Neural cell (in vitro differentiated cells): ENCODE measurements at regions not wholly inside any gene's neighbourhood (a gene's known extent, or its start where the extent isn't known, plus 50 kb on each side); places are given as distances from the start of the nearest gene placed in this dataset.

ENCODE experiments used
- H2AFZ ChIP-seq: fragments of 200-600, 300-800 bp; sonication (generic), shearing (Covaris generic); 2 replicates; pipeline ENCODE4 v1.6.0; 2014; ENCODE audit warnings: low read depth, mild to moderate bottlenecking, antibody characterized with exemption, low read length, moderate library complexity
- H3F3A ChIP-seq: fragments of 200-600 bp; shearing (Covaris generic); 2 replicates; pipeline ENCODE4 v1.6.1; 2016; ENCODE audit warnings: mild to moderate bottlenecking, moderate library complexity, mixed read lengths, antibody characterized with exemption, low read length; ENCODE audit not compliant: insufficient read depth, poor library complexity, severe bottlenecking
- H3K27ac ChIP-seq: fragments of 200-600, 300-800 bp; sonication (generic), shearing (Covaris generic); 2 replicates; pipeline ENCODE4 v1.5.1; 2014; ENCODE audit warnings: mild to moderate bottlenecking, low read length, moderate library complexity
- H3K27me3 ChIP-seq: fragments of 300-800, 200-600 bp; sonication (generic), shearing (Covaris generic); 2 replicates; pipeline ENCODE4 v1.6.0; 2014; ENCODE audit warnings: mild to moderate bottlenecking, low read depth, low read length, moderate library complexity; ENCODE audit not compliant: insufficient read depth
- H3K36me3 ChIP-seq: fragments of 300-800, 200-600 bp; sonication (generic), shearing (Covaris generic); 2 replicates; pipeline ENCODE4 v1.5.1; 2014; ENCODE audit warnings: mild to moderate bottlenecking, antibody characterized with exemption, low read length, moderate library complexity; ENCODE audit not compliant: insufficient read depth
- H3K4me2 ChIP-seq: fragments of 300-800, 200-600 bp; sonication (generic), shearing (Covaris generic); 2 replicates; pipeline ENCODE4 v1.6.0; 2014; ENCODE audit warnings: mild to moderate bottlenecking, low read length
- H3K4me3 ChIP-seq: fragments of 300-800, 200-600 bp; sonication (generic), shearing (Covaris generic); 2 replicates; pipeline ENCODE4 v1.5.1; 2014; ENCODE audit warnings: mild to moderate bottlenecking, low read length, moderate library complexity
- H3K79me2 ChIP-seq: fragments of 200-600 bp; shearing (Covaris generic); replicated peaks from 2 replicates; pipeline ENCODE4 v1.6.0; 2014; ENCODE audit warnings: mild to moderate bottlenecking, low read length, moderate library complexity; ENCODE audit not compliant: insufficient read depth
- H3K9ac ChIP-seq: fragments of 300-800, 200-600 bp; sonication (generic), shearing (Covaris generic); 2 replicates; pipeline ENCODE4 v1.6.1; 2016; ENCODE audit warnings: mild to moderate bottlenecking, low read length, mixed read lengths
- H3K9me2 ChIP-seq: fragments of 200-600 bp; shearing (Covaris generic); 2 replicates; pipeline ENCODE4 v1.6.1; 2016; ENCODE audit warnings: mild to moderate bottlenecking, low read length, mixed read lengths; ENCODE audit not compliant: insufficient read depth
- H3K9me3 ChIP-seq: fragments of 200-600, 300-800 bp; sonication (generic), shearing (Covaris generic); 2 replicates; pipeline ENCODE4 v1.6.1; 2016; ENCODE audit warnings: mild to moderate bottlenecking, mixed run types, low read length, moderate library complexity, mixed read lengths
- H4K20me1 ChIP-seq: fragments of 200-600 bp; shearing (Covaris generic); 2 replicates; pipeline ENCODE4 v1.6.1; 2016; ENCODE audit warnings: mild to moderate bottlenecking, mixed run types; ENCODE audit not compliant: insufficient read depth
- CTCF ChIP-seq: fragments of 450-650 bp; IDR thresholded peaks from 2 replicates; pipeline ENCODE4 v1.5.1; 2014; ENCODE audit warnings: antibody characterized with exemption, mild to moderate bottlenecking, moderate library complexity; ENCODE audit not compliant: poor library complexity, severe bottlenecking
- EP300 ChIP-seq: fragments of 450-650 bp; conservative IDR thresholded peaks from 2 replicates; pipeline ENCODE4 v1.6.1; 2014; ENCODE audit warnings: antibody characterized with exemption, mild to moderate bottlenecking, moderate library complexity; ENCODE audit not compliant: poor library complexity, severe bottlenecking
- EZH2 ChIP-seq: fragments of 200-600, 300-800 bp; shearing (Covaris generic), sonication (generic); IDR thresholded peaks from 2 replicates; pipeline ENCODE4 v1.6.1; 2014; ENCODE audit warnings: antibody characterized with exemption, low read length, borderline replicate concordance, mild to moderate bottlenecking; ENCODE audit not compliant: insufficient read depth, poor library complexity, severe bottlenecking
- MXI1 ChIP-seq: fragments of 450-650 bp; conservative IDR thresholded peaks from 2 replicates; pipeline ENCODE4 v1.6.1; 2014; ENCODE audit warnings: antibody characterized with exemption, mild to moderate bottlenecking; ENCODE audit not compliant: poor library complexity, severe bottlenecking
- POLR2AphosphoS5 ChIP-seq: IDR thresholded peaks from 2 replicates; pipeline ENCODE4 v1.6.1; 2012
- RAD21 ChIP-seq: fragments of 450-650 bp; conservative IDR thresholded peaks from 2 replicates; pipeline ENCODE4 v1.6.1; 2014; ENCODE audit warnings: antibody characterized with exemption, mild to moderate bottlenecking, moderate library complexity
- SMC3 ChIP-seq: fragments of 450-650 bp; conservative IDR thresholded peaks from 2 replicates; pipeline ENCODE4 v1.6.1; 2014; ENCODE audit warnings: antibody characterized with exemption, mild to moderate bottlenecking, moderate library complexity; ENCODE audit not compliant: poor library complexity
- TAF1 ChIP-seq: IDR thresholded peaks from 2 replicates; pipeline ENCODE4 v1.6.1; 2012; ENCODE audit warnings: low read depth
- TF ChIP-seq, protein P1 (sequence below): IDR thresholded peaks from 2 replicates; pipeline ENCODE4 v1.6.1; 2012; ENCODE audit warnings: borderline replicate concordance

- no peak for TF ChIP-seq EZH2
- no peak for TF ChIP-seq RAD21
- TF ChIP-seq, protein P1, sequence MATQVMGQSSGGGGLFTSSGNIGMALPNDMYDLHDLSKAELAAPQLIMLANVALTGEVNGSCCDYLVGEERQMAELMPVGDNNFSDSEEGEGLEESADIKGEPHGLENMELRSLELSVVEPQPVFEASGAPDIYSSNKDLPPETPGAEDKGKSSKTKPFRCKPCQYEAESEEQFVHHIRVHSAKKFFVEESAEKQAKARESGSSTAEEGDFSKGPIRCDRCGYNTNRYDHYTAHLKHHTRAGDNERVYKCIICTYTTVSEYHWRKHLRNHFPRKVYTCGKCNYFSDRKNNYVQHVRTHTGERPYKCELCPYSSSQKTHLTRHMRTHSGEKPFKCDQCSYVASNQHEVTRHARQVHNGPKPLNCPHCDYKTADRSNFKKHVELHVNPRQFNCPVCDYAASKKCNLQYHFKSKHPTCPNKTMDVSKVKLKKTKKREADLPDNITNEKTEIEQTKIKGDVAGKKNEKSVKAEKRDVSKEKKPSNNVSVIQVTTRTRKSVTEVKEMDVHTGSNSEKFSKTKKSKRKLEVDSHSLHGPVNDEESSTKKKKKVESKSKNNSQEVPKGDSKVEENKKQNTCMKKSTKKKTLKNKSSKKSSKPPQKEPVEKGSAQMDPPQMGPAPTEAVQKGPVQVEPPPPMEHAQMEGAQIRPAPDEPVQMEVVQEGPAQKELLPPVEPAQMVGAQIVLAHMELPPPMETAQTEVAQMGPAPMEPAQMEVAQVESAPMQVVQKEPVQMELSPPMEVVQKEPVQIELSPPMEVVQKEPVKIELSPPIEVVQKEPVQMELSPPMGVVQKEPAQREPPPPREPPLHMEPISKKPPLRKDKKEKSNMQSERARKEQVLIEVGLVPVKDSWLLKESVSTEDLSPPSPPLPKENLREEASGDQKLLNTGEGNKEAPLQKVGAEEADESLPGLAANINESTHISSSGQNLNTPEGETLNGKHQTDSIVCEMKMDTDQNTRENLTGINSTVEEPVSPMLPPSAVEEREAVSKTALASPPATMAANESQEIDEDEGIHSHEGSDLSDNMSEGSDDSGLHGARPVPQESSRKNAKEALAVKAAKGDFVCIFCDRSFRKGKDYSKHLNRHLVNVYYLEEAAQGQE: no peak
- no peak for TF ChIP-seq SMC3
- TF ChIP-seq TAF1: no peak
- no peak for TF ChIP-seq EP300
- no peak for TF ChIP-seq POLR2AphosphoS5
- TF ChIP-seq CTCF: no peak
- TF ChIP-seq MXI1: no peak
- Histone ChIP-seq H3K9ac (no peak overlapping the region), H3K27me3 (no peaks in the 10 kb centered on the region), H4K20me1 (no peaks in the 10 kb centered on the region), H2AFZ (no peak overlapping the region), H3K4me3 (no peak overlapping the region), H3F3A (no peaks in the 10 kb centered on the region), H3K9me3 (no peaks in the 10 kb centered on the region), H3K36me3 (no peaks in the 10 kb centered on the region), H3K4me2 (no peak overlapping the region), H3K27ac (no peak overlapping the region), H3K79me2 (no peaks in the 10 kb centered on the region), H3K9me2 (no peaks in the 10 kb centered on the region)
Measured at GRCh38 chr5:159410480-159410879, 80.2 kb upstream of the IL12B start.

DNA sequence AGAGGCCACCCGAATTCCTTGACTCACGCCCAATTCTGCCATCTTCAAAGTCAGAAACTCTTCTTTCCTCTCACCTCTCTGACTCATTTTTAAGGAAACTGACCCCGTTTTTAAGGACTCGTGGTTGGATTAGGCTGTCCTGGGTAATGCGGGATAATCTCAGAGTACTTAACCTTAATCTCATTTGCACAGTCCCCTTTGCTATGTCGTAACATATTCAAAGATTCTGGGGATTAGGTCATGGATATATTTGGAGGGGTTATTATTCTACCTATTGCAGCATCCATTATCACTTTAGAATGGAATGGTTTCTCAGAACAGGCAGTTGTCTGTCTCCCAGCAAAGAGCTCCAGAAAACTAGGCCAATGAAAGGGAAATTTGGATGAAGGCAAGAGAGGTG, 80.8 kb upstream of the IL12B start:
- Histone ChIP-seq H3K4me2 (no peak overlapping the region), H3F3A (no peaks in the 10 kb centered on the region), H3K9me2 (no peaks in the 10 kb centered on the region), H3K27ac (no peak overlapping the region), H3K27me3 (no peaks in the 10 kb centered on the region), H3K9ac (no peak overlapping the region), H3K36me3 (no peaks in the 10 kb centered on the region), H3K4me3 (no peak overlapping the region), H3K9me3 (no peaks in the 10 kb centered on the region), H3K79me2 (no peaks in the 10 kb centered on the region), H2AFZ (no peak overlapping the region), H4K20me1 (no peaks in the 10 kb centered on the region)
- TF ChIP-seq MXI1: no peak
- TF ChIP-seq CTCF: no peak
- no peak for TF ChIP-seq EZH2
- no peak for TF ChIP-seq TAF1
